Peyer's patch (tissue), 4 donors: ENCODE measurements at regions not wholly inside any gene's neighbourhood (a gene's known extent, or its start where the extent isn't known, plus 50 kb on each side); places are given as distances from the start of the nearest gene placed in this dataset.

ENCODE experiments used
- POLR2A ChIP-seq, 2 donors: fragments of 450-650 bp; IDR thresholded peaks; one replicate each; pipeline ENCODE4 v1.5.1; 2017; ENCODE audit warnings: antibody characterized with exemption in 2 of 2, mild to moderate bottlenecking in 2 of 2, moderate library complexity in 2 of 2
- TF ChIP-seq, protein P1 (sequence below), 6 experiments: fragments of 450-650 bp in 4 of 6; fragments of 200-600 bp in 2 of 6; sonication (generic) in 1 of 6; IDR thresholded peaks; one replicate each; pipeline ENCODE4 v1.5.1; 2017 to 2019; ENCODE audit warnings: antibody characterized with exemption in 6 of 6, mild to moderate bottlenecking in 3 of 6, moderate library complexity in 1 of 6

DNA sequence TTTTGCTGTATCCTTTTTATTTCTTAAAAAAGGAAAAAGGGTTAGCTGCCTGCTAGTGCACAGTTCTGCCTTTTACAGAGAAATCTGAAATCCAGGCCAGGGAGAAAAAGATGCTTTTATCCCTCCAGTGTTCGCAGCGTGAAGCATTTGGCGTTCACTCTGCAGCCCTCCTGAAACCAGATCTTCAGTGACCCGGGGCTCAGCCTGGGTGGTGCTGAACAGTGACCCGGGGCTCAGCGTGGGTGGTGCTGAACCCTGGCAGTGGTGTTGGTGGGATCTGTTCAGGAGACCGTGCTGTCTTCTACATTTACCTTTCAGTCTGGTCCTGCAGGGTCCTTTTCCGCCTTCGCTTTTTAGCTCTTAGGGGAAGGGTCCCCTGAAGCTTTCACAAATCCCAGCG is 164.7 kb upstream of the KLF6 start:
- TF ChIP-seq, protein P1, sequence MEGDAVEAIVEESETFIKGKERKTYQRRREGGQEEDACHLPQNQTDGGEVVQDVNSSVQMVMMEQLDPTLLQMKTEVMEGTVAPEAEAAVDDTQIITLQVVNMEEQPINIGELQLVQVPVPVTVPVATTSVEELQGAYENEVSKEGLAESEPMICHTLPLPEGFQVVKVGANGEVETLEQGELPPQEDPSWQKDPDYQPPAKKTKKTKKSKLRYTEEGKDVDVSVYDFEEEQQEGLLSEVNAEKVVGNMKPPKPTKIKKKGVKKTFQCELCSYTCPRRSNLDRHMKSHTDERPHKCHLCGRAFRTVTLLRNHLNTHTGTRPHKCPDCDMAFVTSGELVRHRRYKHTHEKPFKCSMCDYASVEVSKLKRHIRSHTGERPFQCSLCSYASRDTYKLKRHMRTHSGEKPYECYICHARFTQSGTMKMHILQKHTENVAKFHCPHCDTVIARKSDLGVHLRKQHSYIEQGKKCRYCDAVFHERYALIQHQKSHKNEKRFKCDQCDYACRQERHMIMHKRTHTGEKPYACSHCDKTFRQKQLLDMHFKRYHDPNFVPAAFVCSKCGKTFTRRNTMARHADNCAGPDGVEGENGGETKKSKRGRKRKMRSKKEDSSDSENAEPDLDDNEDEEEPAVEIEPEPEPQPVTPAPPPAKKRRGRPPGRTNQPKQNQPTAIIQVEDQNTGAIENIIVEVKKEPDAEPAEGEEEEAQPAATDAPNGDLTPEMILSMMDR (IDR thresholded peaks at IDR 0.05), result no peak
- TF ChIP-seq POLR2A (IDR thresholded peaks at IDR 0.05), result no peak
